ENCODE measurements at regions not wholly inside any gene's neighbourhood (a gene's known extent, or its start where the extent isn't known, plus 50 kb on each side); places are given as distances from the start of the nearest gene placed in this dataset.

GRCh38 chr11:10631761-10632160, 61.8 kb downstream of the IRAG1 start:
- TF ChIP-seq POLR2A (IDR thresholded peaks at IDR 0.05) (no peak), CTCF (IDR thresholded peaks at IDR 0.05) (no peak)

Data from Peyer's patch (tissue), 4 donors.